ENCODE measurements at regions not wholly inside any gene's neighbourhood (a gene's known extent, or its start where the extent isn't known, plus 50 kb on each side); places are given as distances from the start of the nearest gene placed in this dataset.

DNA sequence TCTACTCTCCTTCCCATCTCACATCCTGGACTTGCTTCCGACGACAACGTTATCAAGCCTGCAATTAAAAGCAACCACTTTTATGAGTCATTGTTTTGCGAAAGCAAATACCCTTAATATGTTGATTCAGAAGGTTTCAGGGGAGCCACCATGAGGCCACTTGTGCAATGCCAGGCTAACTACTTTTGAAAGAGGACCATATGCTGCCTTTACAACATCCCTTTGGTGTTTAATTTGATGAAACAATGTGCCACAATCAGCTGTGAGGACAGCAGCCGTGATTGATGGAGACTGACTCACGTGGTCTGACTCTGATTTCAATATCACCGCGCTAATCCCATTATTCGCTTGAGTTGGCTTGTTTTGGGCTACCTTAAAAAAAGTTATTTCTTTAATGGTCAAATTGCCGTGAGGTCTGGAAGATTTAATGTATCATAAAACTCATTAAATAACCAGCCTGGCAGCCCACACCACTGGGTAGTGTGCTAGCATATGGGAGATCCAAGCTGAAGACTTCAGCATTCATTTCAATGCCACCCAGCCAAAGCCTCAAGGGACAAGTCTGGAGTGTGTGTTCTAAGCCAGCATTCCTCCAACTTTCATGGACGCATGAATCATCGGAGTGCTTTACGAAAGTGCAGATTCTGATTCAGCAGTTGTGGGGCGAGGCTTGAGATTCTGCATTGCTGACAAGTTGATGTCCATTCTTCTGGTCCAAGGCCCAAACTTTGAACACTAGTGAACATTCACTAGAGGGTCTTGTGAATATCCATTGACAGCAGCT lies 73.3 kb upstream of the PAXBP1 start:
- no peaks in the 10 kb centered on the region for H3K4me1 ChIP-seq (ENCODE audit: insufficient read depth, poor library complexity, severe bottlenecking)
- no peak overlapping the region for H3K27ac ChIP-seq (ENCODE audit: poor library complexity, severe bottlenecking)
- peak; percentile 80 for ATAC-seq (ENCODE audit: low read depth)
- peaks cover 12% of the 10 kb centered on the region for H3K27me3 ChIP-seq (ENCODE audit: insufficient read depth, poor library complexity, severe bottlenecking)
- no peak for TF ChIP-seq CTCF (IDR thresholded peaks at IDR 0.05; ENCODE audit: poor library complexity, severe bottlenecking)
- DNase-seq (ENCODE audit: low spot score), result no peak
- H3K4me3 ChIP-seq (ENCODE audit: severe bottlenecking), result no peak overlapping the region
- H3K9me3 ChIP-seq (ENCODE audit: severe bottlenecking), result no peaks in the 10 kb centered on the region
- no peaks in the 10 kb centered on the region for H3K36me3 ChIP-seq (ENCODE audit: low read depth)

- no peak overlapping the region for H3K4me3 ChIP-seq (ENCODE audit: severe bottlenecking)
- H3K27me3 ChIP-seq (ENCODE audit: insufficient read depth, poor library complexity, severe bottlenecking), result peaks cover 32% of the 10 kb centered on the region
- no peaks in the 10 kb centered on the region for H3K36me3 ChIP-seq (ENCODE audit: low read depth)
- DNase-seq (ENCODE audit: low spot score) (no peak), ATAC-seq (ENCODE audit: low read depth) (no peak)
- no peak for TF ChIP-seq CTCF (IDR thresholded peaks at IDR 0.05; ENCODE audit: poor library complexity, severe bottlenecking)
- no peak overlapping the region for H3K27ac ChIP-seq (ENCODE audit: poor library complexity, severe bottlenecking)
- no peaks in the 10 kb centered on the region for H3K9me3 ChIP-seq (ENCODE audit: severe bottlenecking)
- no peaks in the 10 kb centered on the region for H3K4me1 ChIP-seq (ENCODE audit: insufficient read depth, poor library complexity, severe bottlenecking)
These were observed 87.1 kb upstream of the PAXBP1 start for GRCh38 chr21:32858628-32859027.

DNA sequence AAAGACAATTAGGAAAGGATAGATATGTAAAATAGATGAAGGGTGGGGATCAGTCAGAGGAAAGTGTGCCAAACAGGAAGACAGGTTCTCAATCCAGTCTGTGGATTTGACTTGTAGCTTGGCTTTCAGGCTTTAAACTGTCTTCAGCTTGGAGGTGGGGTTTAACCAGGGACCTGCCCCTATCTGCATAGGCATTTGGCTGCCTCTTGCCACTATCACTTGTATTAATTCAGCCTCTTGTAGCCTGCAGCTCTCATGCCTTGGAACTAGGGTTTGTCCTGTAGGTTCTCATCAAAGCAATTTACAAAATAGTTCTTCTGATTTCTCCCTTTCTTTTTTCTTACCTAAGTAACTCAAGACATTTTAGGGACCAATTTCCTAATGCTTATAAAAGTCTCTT lies 88.8 kb upstream of the PAXBP1 start:
- H3K4me1 ChIP-seq (ENCODE audit: insufficient read depth, poor library complexity, severe bottlenecking), result no peaks in the 10 kb centered on the region
- no peak overlapping the region for H3K4me3 ChIP-seq (ENCODE audit: severe bottlenecking)
- DNase-seq (ENCODE audit: low spot score) (no peak), ATAC-seq (ENCODE audit: low read depth) (no peak)
- no peaks in the 10 kb centered on the region for H3K9me3 ChIP-seq (ENCODE audit: severe bottlenecking)
- H3K27ac ChIP-seq (ENCODE audit: poor library complexity, severe bottlenecking), result no peak overlapping the region
- H3K27me3 ChIP-seq (ENCODE audit: insufficient read depth, poor library complexity, severe bottlenecking), result peaks cover 26% of the 10 kb centered on the region
- no peak for TF ChIP-seq CTCF (IDR thresholded peaks at IDR 0.05; ENCODE audit: poor library complexity, severe bottlenecking)
- no peaks in the 10 kb centered on the region for H3K36me3 ChIP-seq (ENCODE audit: low read depth)

DNA sequence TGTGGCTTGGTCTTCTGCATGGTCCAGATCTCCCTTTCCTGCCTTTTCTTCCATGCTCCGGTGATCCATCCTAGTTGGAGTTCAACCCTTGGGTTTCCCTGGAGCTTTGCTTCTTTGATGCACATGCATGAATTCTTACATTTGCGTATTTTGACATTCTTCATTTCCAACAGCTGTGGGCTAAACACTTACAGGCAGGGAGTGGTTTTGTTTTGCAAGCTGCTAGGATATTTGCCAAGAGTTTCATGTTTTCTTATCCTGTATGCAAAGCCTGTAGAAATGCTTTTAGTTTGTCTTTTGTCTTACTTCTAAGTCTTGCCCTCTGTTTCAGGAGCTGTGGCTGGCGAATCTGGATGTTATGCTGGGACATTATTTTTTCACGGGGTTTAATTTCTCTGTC lies 90.3 kb upstream of the PAXBP1 start:
- Histone ChIP-seq H3K27ac (ENCODE audit: poor library complexity, severe bottlenecking) (no peak overlapping the region), H3K27me3 (ENCODE audit: insufficient read depth, poor library complexity, severe bottlenecking) (peaks cover 22% of the 10 kb centered on the region), H3K9me3 (ENCODE audit: severe bottlenecking) (no peaks in the 10 kb centered on the region), H3K36me3 (ENCODE audit: low read depth) (no peaks in the 10 kb centered on the region), H3K4me3 (ENCODE audit: severe bottlenecking) (no peak overlapping the region), H3K4me1 (ENCODE audit: insufficient read depth, poor library complexity, severe bottlenecking) (no peaks in the 10 kb centered on the region)
- no peak for DNase-seq (ENCODE audit: low spot score)
- no peak for ATAC-seq (ENCODE audit: low read depth)
- TF ChIP-seq CTCF (IDR thresholded peaks at IDR 0.05; ENCODE audit: poor library complexity, severe bottlenecking), result no peak

DNA sequence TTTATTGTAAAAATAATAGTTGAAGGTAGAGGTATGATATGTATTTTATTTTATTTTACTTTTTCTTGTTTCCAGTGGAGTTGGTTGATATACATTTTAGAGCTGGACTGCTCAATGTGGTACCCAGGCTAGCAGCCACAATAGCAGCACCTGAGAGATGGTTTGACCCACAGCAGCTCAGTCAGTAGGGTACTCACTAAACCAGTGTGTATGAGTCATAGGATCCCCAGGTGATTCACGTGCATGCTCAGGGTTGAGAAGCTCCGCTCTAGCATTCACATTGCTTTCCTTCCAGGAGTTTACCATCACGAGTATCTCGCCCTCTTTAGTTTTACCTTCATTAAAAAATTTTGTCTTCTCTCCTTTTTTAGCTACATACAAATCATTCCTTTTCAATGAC lies 96.0 kb upstream of the PAXBP1 start:
- no peaks in the 10 kb centered on the region for H3K9me3 ChIP-seq (ENCODE audit: severe bottlenecking)
- no peak overlapping the region for H3K4me3 ChIP-seq (ENCODE audit: severe bottlenecking)
- H3K27ac ChIP-seq (ENCODE audit: poor library complexity, severe bottlenecking), result no peak overlapping the region
- TF ChIP-seq CTCF (IDR thresholded peaks at IDR 0.05; ENCODE audit: poor library complexity, severe bottlenecking), result no peak
- no peaks in the 10 kb centered on the region for H3K4me1 ChIP-seq (ENCODE audit: insufficient read depth, poor library complexity, severe bottlenecking)
- H3K36me3 ChIP-seq (ENCODE audit: low read depth), result no peaks in the 10 kb centered on the region
- ATAC-seq (ENCODE audit: low read depth), result peak; percentile 51; the same call in 1 of the 3 replicates
- H3K27me3 ChIP-seq (ENCODE audit: insufficient read depth, poor library complexity, severe bottlenecking), result peaks cover 35% of the 10 kb centered on the region
- DNase-seq (ENCODE audit: low spot score), result no peak
